ENCODE measurements at regions not wholly inside any gene's neighbourhood (a gene's known extent, or its start where the extent isn't known, plus 50 kb on each side); places are given as distances from the start of the nearest gene placed in this dataset.

GRCh38 chr6:169899481-169900145 is 148.2 kb downstream of the ERMARD start:
- TF ChIP-seq, protein P1, sequence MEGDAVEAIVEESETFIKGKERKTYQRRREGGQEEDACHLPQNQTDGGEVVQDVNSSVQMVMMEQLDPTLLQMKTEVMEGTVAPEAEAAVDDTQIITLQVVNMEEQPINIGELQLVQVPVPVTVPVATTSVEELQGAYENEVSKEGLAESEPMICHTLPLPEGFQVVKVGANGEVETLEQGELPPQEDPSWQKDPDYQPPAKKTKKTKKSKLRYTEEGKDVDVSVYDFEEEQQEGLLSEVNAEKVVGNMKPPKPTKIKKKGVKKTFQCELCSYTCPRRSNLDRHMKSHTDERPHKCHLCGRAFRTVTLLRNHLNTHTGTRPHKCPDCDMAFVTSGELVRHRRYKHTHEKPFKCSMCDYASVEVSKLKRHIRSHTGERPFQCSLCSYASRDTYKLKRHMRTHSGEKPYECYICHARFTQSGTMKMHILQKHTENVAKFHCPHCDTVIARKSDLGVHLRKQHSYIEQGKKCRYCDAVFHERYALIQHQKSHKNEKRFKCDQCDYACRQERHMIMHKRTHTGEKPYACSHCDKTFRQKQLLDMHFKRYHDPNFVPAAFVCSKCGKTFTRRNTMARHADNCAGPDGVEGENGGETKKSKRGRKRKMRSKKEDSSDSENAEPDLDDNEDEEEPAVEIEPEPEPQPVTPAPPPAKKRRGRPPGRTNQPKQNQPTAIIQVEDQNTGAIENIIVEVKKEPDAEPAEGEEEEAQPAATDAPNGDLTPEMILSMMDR (IDR thresholded peaks at IDR 0.05; ENCODE audit: insufficient read depth, low read depth, low read length, missing control alignments): no peak
- no peak for DNase-seq (ENCODE audit: low read depth)
- H3K4me3 ChIP-seq (ENCODE audit: low read length): no peak overlapping the region

DNA sequence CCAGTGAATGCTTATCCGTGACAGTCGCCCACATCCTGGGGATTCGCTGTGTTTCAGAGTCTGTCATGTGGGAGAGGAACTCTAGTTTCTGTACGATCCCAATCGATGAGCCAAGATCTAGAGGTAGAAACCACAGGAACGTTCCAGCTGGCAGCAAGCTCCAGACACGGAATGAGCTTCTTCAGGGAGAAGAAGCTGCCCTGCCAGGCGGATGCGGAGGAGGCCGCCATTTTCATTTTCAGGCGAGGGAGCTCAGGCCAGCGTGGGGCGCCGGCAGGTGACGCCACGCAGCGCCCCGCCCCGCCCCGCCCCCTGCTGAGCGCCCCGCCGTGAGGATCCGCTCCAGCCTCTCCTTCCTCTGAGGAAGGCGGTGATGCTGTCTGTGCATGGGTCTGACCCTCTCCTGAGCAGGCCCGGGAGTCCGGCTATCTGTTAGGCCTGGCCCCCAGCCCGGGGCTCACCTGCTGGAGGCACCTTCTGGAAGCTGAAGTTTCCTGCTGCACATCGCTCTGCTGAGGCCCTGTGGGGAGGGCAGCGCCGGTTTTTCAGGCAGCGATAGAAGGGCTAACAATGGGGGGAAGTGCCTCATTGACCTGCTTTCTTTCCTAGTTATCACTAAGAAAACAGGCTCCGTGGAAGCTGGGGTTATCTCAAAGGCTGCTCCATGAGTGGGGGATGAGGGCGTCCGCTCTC is 147.5 kb downstream of the ERMARD start:
- no peak for DNase-seq (ENCODE audit: low read depth)
- TF ChIP-seq, protein P1 (IDR thresholded peaks at IDR 0.05; ENCODE audit: insufficient read depth, low read depth, low read length, missing control alignments): no peak
- no peak overlapping the region for H3K4me3 ChIP-seq (ENCODE audit: low read length)

DNA sequence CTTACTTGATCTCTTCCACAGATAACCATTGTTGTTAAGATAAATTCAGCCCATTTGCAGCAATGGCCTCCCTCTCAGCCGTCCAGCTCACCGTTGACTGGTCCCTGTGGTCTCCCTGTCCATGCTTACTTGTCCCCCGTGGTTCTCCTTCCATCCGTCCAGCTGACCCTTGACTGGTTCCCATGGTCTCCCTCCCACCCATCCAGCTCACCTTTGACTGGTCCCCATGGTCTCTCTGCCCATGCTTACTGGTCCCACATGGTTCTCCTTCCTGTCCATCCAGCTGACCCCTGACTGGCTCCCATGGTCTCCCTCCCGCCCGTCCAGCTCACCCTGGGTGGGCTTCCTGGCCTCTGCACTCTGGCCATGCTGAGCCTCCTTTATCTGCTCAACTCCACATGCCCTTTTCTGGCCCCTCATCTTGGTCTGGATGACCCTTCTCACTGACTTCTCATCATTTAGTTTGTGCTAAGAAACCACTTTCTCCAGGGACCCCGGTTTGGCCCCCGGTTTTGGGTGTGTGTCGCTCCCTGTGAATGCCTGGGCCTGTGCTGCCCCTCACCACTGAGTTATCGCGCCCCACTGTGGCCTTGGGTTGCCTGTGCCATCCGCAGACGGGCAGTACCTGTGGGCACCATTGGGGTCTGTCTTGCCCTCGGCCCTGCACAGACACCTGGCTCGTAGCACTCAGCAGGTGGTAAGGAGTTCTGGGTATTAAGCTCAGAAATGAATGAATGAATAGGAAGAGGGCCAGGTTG is 146.4 kb downstream of the ERMARD start:
- TF ChIP-seq, protein P1 (IDR thresholded peaks at IDR 0.05; ENCODE audit: insufficient read depth, low read depth, low read length, missing control alignments): no peak
- H3K4me3 ChIP-seq (ENCODE audit: low read length): no peak overlapping the region
- no peak for DNase-seq (ENCODE audit: low read depth)

DNA sequence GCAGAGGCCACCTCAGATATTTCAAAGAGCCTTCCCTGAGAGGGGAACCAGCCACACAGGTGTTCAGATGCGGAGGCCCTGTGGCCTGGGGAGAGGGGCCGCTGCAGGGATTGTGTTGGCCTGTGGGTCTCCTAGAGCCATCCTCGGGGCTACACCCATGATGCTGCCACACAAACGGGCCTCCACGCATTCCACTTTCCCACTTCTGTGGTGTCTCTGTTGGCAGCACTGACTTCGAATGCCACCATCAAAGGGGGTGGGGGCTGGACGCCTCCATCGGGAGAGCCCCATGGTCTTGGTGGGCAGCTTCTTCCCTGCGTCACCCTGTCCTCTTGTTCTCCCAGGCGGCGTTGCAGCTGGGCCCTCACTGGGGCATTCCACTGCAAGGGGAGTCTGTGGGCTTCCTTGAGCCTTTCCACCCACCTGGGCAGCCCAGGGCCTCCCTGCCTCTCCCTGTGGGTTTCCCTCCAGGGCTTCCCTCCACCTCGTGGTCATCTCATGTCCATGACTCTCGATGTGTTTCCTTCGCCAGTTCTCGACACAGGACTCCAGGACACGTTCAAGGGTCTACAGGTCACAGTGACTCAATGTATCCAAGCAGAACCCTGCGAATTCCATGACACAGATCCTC is 145.5 kb downstream of the ERMARD start:
- DNase-seq (ENCODE audit: low read depth): no peak
- no peak overlapping the region for H3K4me3 ChIP-seq (ENCODE audit: low read length)
- TF ChIP-seq, protein P1 (IDR thresholded peaks at IDR 0.05; ENCODE audit: insufficient read depth, low read depth, low read length, missing control alignments): no peak

GRCh38 chr6:169895926-169896761 is 144.7 kb downstream of the ERMARD start:
- no peak for DNase-seq (ENCODE audit: low read depth)
- no peak overlapping the region for H3K4me3 ChIP-seq (ENCODE audit: low read length)
- TF ChIP-seq, protein P1 (IDR thresholded peaks at IDR 0.05; ENCODE audit: insufficient read depth, low read depth, low read length, missing control alignments): no peak

Data from epithelial cell of esophagus (primary cell).